Right renal pelvis (tissue), 4 donors: ENCODE measurements at regions not wholly inside any gene's neighbourhood (a gene's known extent, or its start where the extent isn't known, plus 50 kb on each side); places are given as distances from the start of the nearest gene placed in this dataset.

Experiments used
- DNase-seq, 4 donors: peaks; one replicate each; pipeline ENCODE4 v3.0.0-alpha.2; 2013; ENCODE audit warnings: low read depth in 4 of 4, low spot score in 3 of 4, missing footprints in 1 of 4

- no peak for DNase-seq
Measured at GRCh38 chr6:104239971-104240370, 619.7 kb downstream of the HACE1 start.

DNA sequence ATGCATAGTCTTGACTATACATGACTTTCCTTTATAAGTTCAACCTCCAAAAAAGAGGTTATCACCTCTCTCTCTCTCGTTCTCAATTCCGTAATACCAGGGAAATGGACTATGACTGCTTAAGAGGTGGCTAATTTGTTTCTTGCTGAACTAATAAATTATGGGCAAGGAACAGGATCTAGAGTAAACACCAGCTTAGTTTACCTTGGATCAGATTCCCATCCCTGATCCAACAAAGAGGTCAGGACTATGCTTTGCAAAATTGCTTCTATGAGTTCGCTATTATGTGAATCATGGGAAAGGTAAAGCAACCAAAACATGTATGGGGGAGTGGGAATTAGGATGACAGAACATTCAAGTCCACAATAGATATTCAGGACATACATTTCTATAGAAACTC is 630.7 kb downstream of the HACE1 start:
- DNase-seq, result peak in 1 of 4 donors; percentile 14

DNA sequence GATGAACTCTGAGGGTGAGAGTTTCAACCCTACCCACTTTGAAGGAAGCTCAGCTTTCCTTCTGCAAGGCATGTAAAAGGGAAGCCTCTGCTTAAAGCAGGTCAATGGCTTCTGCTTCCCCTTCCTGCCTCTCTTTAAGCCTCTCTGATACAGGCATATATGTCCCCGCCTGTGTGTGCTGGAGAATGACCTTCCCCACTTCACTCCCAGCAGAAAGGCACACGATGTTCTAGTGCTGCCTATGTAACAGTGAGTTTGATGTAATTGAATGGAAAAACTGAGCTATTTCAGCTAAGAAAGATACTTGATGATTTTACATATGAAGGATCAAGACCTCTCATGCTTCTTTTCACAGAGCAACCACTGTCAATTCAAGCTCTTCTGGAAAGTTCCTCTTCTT is 632.2 kb downstream of the HACE1 start:
- DNase-seq, result no peak

- no peak for DNase-seq
Measured at GRCh38 chr6:104226790-104227446, 632.8 kb downstream of the HACE1 start.

- DNase-seq, result no peak
Measured at GRCh38 chr6:104218116-104218515, 641.6 kb downstream of the HACE1 start.

GRCh38 chr6:104214901-104215300 is 644.8 kb downstream of the HACE1 start:
- DNase-seq, result no peak

DNA sequence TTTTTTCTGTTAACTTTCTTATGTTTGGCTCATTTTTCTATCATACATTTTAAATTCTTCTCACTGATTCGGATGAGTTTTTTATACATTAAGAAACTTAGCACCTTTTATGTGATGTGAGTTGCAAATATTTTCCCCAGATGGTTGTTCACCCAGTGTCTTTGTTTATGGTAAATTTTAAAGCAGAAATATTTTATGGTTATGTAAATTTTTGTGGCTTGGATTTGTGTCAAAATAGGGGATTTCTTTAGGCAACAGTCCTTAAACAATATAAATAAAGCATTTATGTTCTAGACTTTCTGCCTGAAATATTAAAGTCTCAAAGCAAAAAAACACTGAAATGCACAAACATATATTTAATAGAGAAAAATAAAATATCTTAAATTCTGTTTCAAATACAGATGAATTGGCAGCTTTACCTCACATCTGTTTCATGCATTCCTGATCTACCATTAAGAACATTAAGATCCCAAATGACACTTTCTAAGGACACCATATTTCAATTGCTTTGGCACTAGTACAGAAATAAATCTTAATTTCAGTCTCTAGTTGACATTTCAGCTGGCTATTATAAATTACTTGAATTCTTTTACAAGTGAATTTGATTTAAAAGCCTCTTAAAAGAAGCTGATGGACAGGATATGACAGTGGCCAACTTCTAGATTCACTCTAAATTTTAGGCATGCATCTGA is 646.6 kb downstream of the HACE1 start:
- no peak for DNase-seq

DNA sequence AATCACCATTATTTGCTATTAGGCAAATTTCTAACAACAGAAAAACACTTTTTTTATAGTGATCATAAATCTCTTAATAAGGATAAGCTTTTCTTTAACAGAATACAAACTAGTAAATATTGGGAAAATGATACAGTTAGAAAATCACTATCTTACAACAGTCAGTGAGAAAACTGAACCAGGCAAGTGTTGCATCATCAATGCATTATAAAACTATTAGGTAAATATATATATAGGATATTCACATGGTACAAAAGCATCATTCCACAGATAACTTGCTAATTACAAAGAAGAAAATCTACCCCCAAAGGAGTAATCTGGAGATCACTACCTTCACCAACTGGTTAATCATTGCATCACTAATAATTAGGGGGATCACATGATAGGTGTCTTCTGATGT is 652.1 kb downstream of the HACE1 start:
- no peak for DNase-seq

GRCh38 chr6:104201557-104201956 is 658.2 kb downstream of the HACE1 start:
- no peak for DNase-seq

- no peak for DNase-seq
Measured at GRCh38 chr6:104187616-104188015, 672.1 kb downstream of the HACE1 start.

DNA sequence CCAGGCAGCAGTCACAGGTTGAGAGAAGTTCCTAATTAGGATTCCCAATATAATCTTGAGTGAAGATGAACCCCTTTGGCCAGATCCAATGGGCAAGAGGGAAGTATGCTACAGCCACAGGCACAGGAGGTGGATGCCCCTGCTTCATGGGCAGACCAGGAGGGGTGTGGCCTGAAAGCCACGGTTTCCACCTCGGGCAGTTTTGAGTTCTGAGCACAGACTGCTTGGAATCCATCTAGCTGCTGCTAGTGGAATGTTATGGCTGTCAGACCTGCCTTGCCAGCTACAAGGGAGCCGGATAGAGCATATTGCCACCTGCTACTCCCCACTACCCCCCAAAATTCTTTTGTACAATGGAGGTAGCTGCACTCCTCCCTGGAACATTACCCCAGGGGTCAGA is 672.9 kb downstream of the HACE1 start:
- DNase-seq, result no peak

DNA sequence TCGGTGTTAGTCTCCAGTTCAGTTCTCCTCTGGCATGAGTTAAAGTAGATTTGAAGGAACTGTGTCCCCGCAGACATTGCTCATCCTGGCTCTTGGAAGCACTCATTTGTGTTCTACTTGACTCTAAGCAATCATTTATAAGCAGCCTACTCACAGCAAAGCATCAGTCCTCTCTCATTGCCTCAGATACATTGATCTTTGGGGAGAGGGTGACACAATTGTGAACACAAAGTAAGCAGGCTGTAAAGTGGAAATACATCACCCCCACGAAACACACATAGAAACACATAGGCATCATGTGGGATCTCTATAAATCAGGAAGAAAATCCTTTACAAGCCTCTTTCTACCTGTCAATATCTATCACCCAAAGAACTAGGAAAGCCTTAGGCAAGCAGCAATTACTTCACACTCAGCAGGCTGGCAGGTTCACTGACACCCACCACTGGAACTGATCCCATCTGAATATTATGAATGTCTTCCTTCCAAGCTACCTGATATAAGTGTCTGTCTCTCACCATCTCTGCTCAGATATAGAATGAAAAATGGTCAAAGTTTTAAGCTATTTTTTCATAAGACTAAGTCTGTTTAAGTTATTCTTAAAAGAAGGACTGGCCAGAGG is 675.8 kb downstream of the HACE1 start:
- no peak for DNase-seq

GRCh38 chr6:104182811-104183210 is 676.9 kb downstream of the HACE1 start:
- DNase-seq, result no peak

DNA sequence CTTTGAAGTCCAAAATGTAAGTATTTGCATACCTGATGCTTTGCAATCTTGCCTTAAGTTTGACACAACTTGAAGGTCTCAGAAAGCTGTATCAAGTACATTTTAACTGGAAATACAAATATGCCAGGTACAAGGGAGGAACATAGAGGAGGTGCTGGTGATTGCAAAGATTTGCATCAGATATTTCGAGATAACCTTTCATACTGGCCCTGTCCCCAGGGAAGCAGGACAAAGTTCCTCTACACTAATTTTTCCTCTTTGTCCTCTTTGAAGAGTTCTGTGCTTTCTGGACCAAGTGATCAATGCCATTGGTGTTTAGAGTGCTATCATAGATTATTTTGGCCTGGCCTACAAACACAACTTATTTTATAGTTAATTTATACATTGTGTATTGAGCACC is 686.1 kb downstream of the HACE1 start:
- DNase-seq, result no peak

DNA sequence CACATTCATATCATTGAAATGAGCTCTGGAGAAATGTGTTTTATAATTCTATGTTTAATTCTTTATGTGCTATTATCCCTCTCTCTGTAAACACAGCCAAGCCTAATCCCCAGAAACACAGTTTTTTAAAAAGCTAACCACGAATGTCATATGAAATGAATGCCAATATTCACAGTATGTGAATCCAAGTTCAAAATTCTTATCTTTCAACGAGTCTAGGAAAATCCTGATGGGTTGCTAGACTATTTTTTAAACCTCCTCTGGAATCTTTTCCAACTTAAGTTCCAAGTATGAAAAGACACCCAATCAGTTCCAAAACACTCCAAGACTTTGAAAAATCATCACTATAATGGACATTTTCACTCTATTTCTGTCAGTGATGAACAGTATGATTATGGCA is 689.3 kb downstream of the HACE1 start:
- no peak for DNase-seq

DNA sequence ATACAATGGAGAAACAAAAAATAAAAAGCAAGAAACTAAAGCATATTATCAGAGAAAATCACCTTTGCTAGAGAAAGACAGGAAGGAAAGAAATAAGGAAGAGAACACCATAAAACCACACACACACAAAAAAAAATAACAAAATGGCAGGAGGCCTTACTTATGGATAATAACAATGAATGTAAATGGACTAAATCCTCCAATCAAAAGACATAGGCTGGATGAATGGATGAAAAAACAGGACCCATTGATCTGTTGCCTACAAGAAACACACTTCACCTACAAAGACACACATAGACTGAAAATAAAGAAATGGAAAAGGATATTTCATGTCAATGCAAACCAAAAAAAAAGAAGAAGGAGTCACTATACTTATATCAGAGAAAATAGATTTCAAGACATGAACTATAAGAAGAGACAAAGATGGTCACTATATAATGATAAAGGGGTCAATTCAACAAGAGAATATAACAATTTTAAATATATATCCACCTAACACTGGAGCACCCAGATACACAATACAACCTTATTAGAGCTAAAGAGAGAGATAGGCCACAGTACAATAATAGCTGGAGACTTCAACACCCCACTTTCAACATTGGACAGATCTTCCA is 693.6 kb downstream of the HACE1 start:
- no peak for DNase-seq

DNA sequence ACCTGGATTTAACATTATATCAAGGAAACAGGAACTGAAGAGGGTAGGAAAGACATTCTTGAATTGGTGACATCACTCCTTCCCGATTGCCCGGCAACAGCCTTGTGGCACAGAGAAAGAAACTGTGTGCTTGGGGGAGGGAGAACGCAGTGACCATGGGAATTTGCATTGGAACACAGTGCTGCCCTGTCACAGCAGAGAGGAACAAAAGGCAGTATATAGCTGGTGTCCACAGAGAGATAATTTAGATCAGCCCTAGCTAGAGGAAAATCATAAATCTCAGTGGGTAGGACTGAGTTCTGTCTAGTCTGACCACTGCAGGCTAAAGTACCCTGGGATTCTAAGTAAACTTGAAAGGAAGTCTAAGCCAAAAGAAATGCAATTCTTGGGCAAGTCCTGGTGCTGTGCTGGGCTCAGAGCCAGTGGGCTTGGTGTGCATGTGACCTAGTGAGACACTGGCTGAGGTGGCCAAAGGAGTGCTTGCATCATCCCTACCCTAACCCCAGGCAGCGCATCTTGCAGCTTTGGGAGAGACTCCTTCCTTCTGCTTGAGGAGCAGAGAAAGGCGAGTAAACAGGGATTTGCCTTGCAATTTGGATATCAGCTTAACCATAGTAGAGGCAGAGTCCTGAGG is 697.6 kb downstream of the HACE1 start:
- no peak for DNase-seq

DNA sequence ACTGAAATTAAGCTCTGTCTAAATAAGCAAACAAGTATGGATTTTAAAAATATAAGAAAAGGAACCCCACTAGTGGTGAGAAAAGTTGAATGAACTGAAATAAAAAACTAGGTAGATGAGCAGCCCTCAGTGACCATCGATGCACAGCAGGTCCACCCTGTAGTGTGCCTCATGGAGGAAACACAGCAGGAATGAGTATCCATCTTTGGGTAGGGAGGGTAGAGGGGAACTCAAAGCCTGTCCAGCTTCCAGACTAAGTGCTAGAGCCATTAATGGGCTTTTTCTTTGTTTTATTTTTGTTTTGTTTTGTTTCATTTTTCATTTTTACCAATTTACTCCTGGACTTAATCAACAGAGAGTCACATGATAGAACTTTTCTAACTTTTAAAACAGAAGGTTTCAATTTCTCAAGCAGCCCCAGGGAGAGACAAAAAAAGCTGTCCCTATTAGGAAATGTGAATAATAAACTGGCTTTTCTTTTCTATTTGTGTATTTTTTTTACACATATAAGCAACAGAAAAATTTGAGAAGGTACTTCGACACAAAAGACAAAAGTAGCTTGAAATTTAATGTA is 700.6 kb downstream of the HACE1 start:
- DNase-seq, result no peak

- no peak for DNase-seq
Measured at GRCh38 chr6:104143757-104144156, 716.0 kb downstream of the HACE1 start.

DNA sequence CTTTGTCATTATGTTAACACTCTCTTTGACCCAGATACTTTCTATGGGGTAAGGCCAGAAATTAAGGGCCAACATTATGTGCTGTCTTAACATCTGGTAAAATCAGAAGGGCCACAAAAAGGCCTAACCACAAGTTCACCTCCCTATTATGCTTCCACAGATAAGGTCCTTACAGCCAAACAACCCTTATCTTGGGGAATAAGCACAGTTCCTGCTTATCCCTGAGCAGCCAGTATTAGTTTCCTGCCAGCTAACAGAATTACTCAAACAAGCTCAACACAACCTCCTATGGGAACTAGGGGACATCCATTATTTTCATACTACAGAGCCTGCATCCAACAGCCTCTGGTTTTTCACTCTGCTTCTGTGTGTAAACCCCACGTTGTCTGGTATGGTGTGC is 724.8 kb downstream of the HACE1 start:
- no peak for DNase-seq

GRCh38 chr6:104130343-104130742 is 729.4 kb downstream of the HACE1 start:
- no peak for DNase-seq
